ENCODE measurements at regions not wholly inside any gene's neighbourhood (a gene's known extent, or its start where the extent isn't known, plus 50 kb on each side); places are given as distances from the start of the nearest gene placed in this dataset.

DNA sequence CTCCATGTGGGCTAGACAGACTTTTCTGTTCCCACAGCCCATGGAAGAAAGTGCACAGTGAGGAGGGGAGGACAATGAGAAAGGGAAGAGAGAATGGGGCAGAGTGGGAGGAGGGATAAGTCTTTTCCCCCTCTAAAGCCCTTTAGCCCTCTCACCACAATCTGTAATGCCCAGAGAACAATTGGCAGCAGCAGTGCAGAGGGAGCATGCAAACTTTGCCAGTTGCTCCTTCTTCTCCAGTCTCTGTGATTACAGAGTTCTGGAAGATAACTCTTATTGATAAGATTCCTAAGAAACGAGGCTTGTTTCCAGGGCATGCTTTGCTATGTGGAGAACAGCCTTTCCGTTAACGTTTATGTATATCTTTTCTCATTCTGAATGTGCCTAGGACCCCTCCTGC, 50.0 kb upstream of the FMN1 start:
- WGBS, 2 experiments (ENCODE audit: extremely low coverage in 2 of 2, insufficient read length in 1 of 2), result no CpG with 5 or more reads among the region's 3 CpGs
- Histone ChIP-seq H3K18ac (ENCODE audit: low read depth, low read length) (no peak overlapping the region), H3K9me1 (ENCODE audit: insufficient read depth, low read length) (no peaks in the 10 kb centered on the region), H3K79me1 (ENCODE audit: low read depth in 1 of 2, low read length in 2 of 2) (no peaks in the 10 kb centered on the region), H2BK20ac (ENCODE audit: low read depth, low read length) (no peak overlapping the region), H3K27ac (ENCODE audit: insufficient read depth, low read length) (no peak overlapping the region), H3K4me1 (ENCODE audit: control insufficient read depth, insufficient read depth, low read length) (no peaks in the 10 kb centered on the region), H3K36me3 (ENCODE audit: control insufficient read depth, insufficient read depth, low read length) (no peaks in the 10 kb centered on the region), H3K56ac (ENCODE audit: extremely low read depth, insufficient read depth, low read length) (no peak overlapping the region; the same call in 1 of the 2 replicates), H2BK15ac (ENCODE audit: low read depth, low read length) (no peak overlapping the region), H3K9me3 (ENCODE audit: control insufficient read depth, insufficient read depth, low read length) (no peaks in the 10 kb centered on the region), H4K91ac (ENCODE audit: insufficient read depth, low read depth, low read length) (no peak overlapping the region), H3K14ac (replicated peaks; ENCODE audit: low read depth, low read length) (no peak overlapping the region), H3K4me3 (ENCODE audit: insufficient read depth, low read depth, low read length) (no peak overlapping the region), H4K5ac (ENCODE audit: low read depth, low read length) (no peak overlapping the region), H2AFZ (replicated peaks; ENCODE audit: low read length, poor library complexity) (no peak overlapping the region), H3K9ac (ENCODE audit: low read depth, low read length) (no peak overlapping the region), H2BK120ac (ENCODE audit: low read depth, low read length) (no peak overlapping the region), H3K4ac (ENCODE audit: low read depth, low read length) (no peak overlapping the region), H3K27me3 (ENCODE audit: control insufficient read depth, insufficient read depth, low read length) (peaks cover 15% of the 10 kb centered on the region), H3K4me2 (ENCODE audit: low read depth, low read length) (no peak overlapping the region), H3K23ac (ENCODE audit: low read depth, low read length) (no peak overlapping the region), H4K8ac (ENCODE audit: low read depth in 2 of 2, low read length in 2 of 2) (no peak overlapping the region), H2BK5ac (ENCODE audit: low read depth, low read length, poor library complexity, severe bottlenecking) (no peak overlapping the region), H4K20me1 (ENCODE audit: insufficient read depth, low read length) (no peaks in the 10 kb centered on the region), H2AK5ac (ENCODE audit: low read depth, low read length) (no peak overlapping the region), H2AK9ac (replicated peaks; ENCODE audit: low read depth, low read length, poor library complexity) (no peak overlapping the region)
- dilution Hi-C loops (cut with HindIII; ENCODE audit: low sequenced_read_pairs, unreplicated experiment), result no loop called here
- CTCF ChIA-PET, result no interaction called here
- ATAC-seq (ENCODE audit: low read depth) (no peak), DNase-seq (no peak)
- POLR2A ChIA-PET (ENCODE audit: unreplicated experiment), result no interaction called here
- in situ Hi-C loops (cut with MboI; ENCODE audit: low sequenced_read_pairs), result no loop called here
- TF ChIP-seq MXI1 (IDR thresholded peaks at IDR 0.05; ENCODE audit: borderline replicate concordance, low read depth, low read length) (no peak), SMC3 (IDR thresholded peaks at IDR 0.05; ENCODE audit: low read depth, low read length) (no peak), RCOR1 (IDR thresholded peaks at IDR 0.05; ENCODE audit: insufficient replicate concordance, low read length) (no peak), FOS (IDR thresholded peaks at IDR 0.05; ENCODE audit: low read depth, low read length) (no peak), RAD21 (IDR thresholded peaks at IDR 0.05; ENCODE audit: low read length) (no peak), CTCF (conservative IDR thresholded peaks at IDR 0.05; ENCODE audit: low read depth, low read length) (no peak), RFX5 (IDR thresholded peaks at IDR 0.05; ENCODE audit: low read depth, low read length) (no peak), CHD1 (IDR thresholded peaks at IDR 0.05; ENCODE audit: low read depth, low read length) (no peak), NFE2L2 (IDR thresholded peaks at IDR 0.05; ENCODE audit: low read depth, low read length) (no peak), CEBPB (IDR thresholded peaks at IDR 0.05; ENCODE audit: low read depth, low read length) (no peak)
- TF ChIP-seq, protein P1, sequence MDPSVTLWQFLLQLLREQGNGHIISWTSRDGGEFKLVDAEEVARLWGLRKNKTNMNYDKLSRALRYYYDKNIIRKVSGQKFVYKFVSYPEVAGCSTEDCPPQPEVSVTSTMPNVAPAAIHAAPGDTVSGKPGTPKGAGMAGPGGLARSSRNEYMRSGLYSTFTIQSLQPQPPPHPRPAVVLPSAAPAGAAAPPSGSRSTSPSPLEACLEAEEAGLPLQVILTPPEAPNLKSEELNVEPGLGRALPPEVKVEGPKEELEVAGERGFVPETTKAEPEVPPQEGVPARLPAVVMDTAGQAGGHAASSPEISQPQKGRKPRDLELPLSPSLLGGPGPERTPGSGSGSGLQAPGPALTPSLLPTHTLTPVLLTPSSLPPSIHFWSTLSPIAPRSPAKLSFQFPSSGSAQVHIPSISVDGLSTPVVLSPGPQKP (IDR thresholded peaks at IDR 0.05; ENCODE audit: borderline replicate concordance, low read depth, low read length), result no peak
- TF ChIP-seq, protein P2, sequence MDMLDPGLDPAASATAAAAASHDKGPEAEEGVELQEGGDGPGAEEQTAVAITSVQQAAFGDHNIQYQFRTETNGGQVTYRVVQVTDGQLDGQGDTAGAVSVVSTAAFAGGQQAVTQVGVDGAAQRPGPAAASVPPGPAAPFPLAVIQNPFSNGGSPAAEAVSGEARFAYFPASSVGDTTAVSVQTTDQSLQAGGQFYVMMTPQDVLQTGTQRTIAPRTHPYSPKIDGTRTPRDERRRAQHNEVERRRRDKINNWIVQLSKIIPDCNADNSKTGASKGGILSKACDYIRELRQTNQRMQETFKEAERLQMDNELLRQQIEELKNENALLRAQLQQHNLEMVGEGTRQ (IDR thresholded peaks at IDR 0.05; ENCODE audit: low read depth, low read length), result no peak
- intact Hi-C loops (cut with micrococcal nuclease), result no loop called here
- no TSS peak for BruUV-seq (replicated peaks)

Data from IMR-90 (cell line).